ENCODE measurements at regions not wholly inside any gene's neighbourhood (a gene's known extent, or its start where the extent isn't known, plus 50 kb on each side); places are given as distances from the start of the nearest gene placed in this dataset.
"Not testable (repeated sequence)": the region's sequence is repeated elsewhere in the genome, so short reads cannot be mapped to it uniquely, and the experiment has no call there.

GRCh38 chrX:114272096-114272686 lies 311.7 kb upstream of the HTR2C start:
- H3K9me3 ChIP-seq = no peaks in the 10 kb centered on the region
- H3K27me3 ChIP-seq = peaks cover 0 to 4% of the 10 kb centered on the region in 2 donors
- H3K36me3 ChIP-seq = no peaks in the 10 kb centered on the region
- H3K27ac ChIP-seq = no peak overlapping the region
- no peak for TF ChIP-seq POLR2A (IDR thresholded peaks at IDR 0.05)
- TF ChIP-seq CTCF (IDR thresholded peaks at IDR 0.05) = no peak
- no peak for TF ChIP-seq EP300 (IDR thresholded peaks at IDR 0.05)
- DNase-seq (ENCODE audit: low spot score in 2 of 2) = no peak
- H3K4me1 ChIP-seq = no peaks in the 10 kb centered on the region
- WGBS, 2 donors = 74 to 89% methylated on average over 2 of the region's 2 CpGs
- H3K4me3 ChIP-seq = no peak overlapping the region

GRCh38 chrX:114270371-114270770 lies 313.5 kb upstream of the HTR2C start:
- H3K27ac ChIP-seq; H3K9me3 ChIP-seq; H3K27me3 ChIP-seq; H3K36me3 ChIP-seq; H3K4me3 ChIP-seq; H3K4me1 ChIP-seq; DNase-seq (ENCODE audit: low spot score in 2 of 2): not testable (repeated sequence)
- WGBS, 2 donors = 92% methylated on average over 19 of the region's 21 CpGs; no CpG with 5 or more reads in 1 of the 2 donors

GRCh38 chrX:114268643-114269042 lies 315.2 kb upstream of the HTR2C start:
- WGBS, 2 donors = 66 to 85% methylated on average over 3 of the region's 3 CpGs
- H3K4me1 ChIP-seq = no peaks in the 10 kb centered on the region
- no peak overlapping the region for H3K27ac ChIP-seq
- no peaks in the 10 kb centered on the region for H3K36me3 ChIP-seq
- TF ChIP-seq CTCF (IDR thresholded peaks at IDR 0.05) = no peak
- no peak for TF ChIP-seq EP300 (IDR thresholded peaks at IDR 0.05)
- no peak for TF ChIP-seq POLR2A (IDR thresholded peaks at IDR 0.05)
- DNase-seq (ENCODE audit: low spot score in 2 of 2) = no peak
- H3K4me3 ChIP-seq = no peak overlapping the region
- H3K27me3 ChIP-seq = no peaks in the 10 kb centered on the region
- no peaks in the 10 kb centered on the region for H3K9me3 ChIP-seq

GRCh38 chrX:114267142-114267541 lies 316.7 kb upstream of the HTR2C start:
- Histone ChIP-seq H3K36me3 (no peaks in the 10 kb centered on the region), H3K4me3 (no peak overlapping the region), H3K27me3 (no peaks in the 10 kb centered on the region), H3K9me3 (no peaks in the 10 kb centered on the region), H3K4me1 (no peaks in the 10 kb centered on the region), H3K27ac (no peak overlapping the region)
- TF ChIP-seq EP300 (IDR thresholded peaks at IDR 0.05) = no peak
- no peak for TF ChIP-seq POLR2A (IDR thresholded peaks at IDR 0.05)
- no peak for TF ChIP-seq CTCF (IDR thresholded peaks at IDR 0.05)
- no peak for DNase-seq (ENCODE audit: low spot score in 2 of 2)
- WGBS, 2 donors = 55 to 58% methylated on average over 5 of the region's 5 CpGs

- Histone ChIP-seq H3K27me3 (peaks cover 0 to 11% of the 10 kb centered on the region in 2 donors), H3K27ac (no peak overlapping the region), H3K4me3 (no peak overlapping the region), H3K9me3 (no peaks in the 10 kb centered on the region), H3K4me1 (no peaks in the 10 kb centered on the region), H3K36me3 (no peaks in the 10 kb centered on the region)
- no peak for DNase-seq (ENCODE audit: low spot score in 2 of 2)
- TF ChIP-seq EP300 (IDR thresholded peaks at IDR 0.05) = no peak
- TF ChIP-seq CTCF (IDR thresholded peaks at IDR 0.05) = no peak
- no peak for TF ChIP-seq POLR2A (IDR thresholded peaks at IDR 0.05)
- 58% methylated on average over 3 of the region's 3 CpGs for WGBS, 2 donors
Measured at GRCh38 chrX:114252186-114252585, 331.7 kb upstream of the HTR2C start.

GRCh38 chrX:114251575-114251974 lies 332.3 kb upstream of the HTR2C start:
- TF ChIP-seq EP300 (IDR thresholded peaks at IDR 0.05) (no peak), POLR2A (IDR thresholded peaks at IDR 0.05) (no peak), CTCF (IDR thresholded peaks at IDR 0.05) (no peak)

More at GRCh38 chrX:114251575-114251974, 332.3 kb upstream of the HTR2C start:
- Histone ChIP-seq H3K4me3 (no peak overlapping the region), H3K27ac (no peak overlapping the region), H3K36me3 (no peaks in the 10 kb centered on the region), H3K27me3 (peaks cover 0 to 6% of the 10 kb centered on the region in 2 donors), H3K4me1 (no peaks in the 10 kb centered on the region), H3K9me3 (no peaks in the 10 kb centered on the region)
- no peak for DNase-seq (ENCODE audit: low spot score in 2 of 2)
- WGBS, 2 donors = 96 to 100% methylated on average over 1 of the region's 1 CpG

All from tibial nerve (tissue), 4 donors.